ACHN (cell line): ENCODE measurements at regions not wholly inside any gene's neighbourhood (a gene's known extent, or its start where the extent isn't known, plus 50 kb on each side); places are given as distances from the start of the nearest gene placed in this dataset.
"Not testable (repeated sequence)": the region's sequence is repeated elsewhere in the genome, so short reads cannot be mapped to it uniquely, and the experiment has no call there.

Experiments
- DNase-seq: peaks from one replicate; pipeline ENCODE4 v3.0.0-alpha.2; 2015
- in situ Hi-C: cut with HindIII; loops from 2 replicates; pipeline ENCODE4 v1.10.0; 2017; ENCODE audit warnings: low sequenced_read_pairs, low pct_ligation_motif_present, low pct_unique_long_range_greater_than_20kb

- in situ Hi-C loops = no loop called here
- no peak for DNase-seq
These were observed 99.4 kb upstream of the BCL6 start for GRCh38 chr3:187844708-187845107.

- in situ Hi-C loops = no loop called here
- no peak for DNase-seq
These were observed 100.6 kb upstream of the BCL6 start for GRCh38 chr3:187845826-187846225.

- in situ Hi-C loops = no loop called here
- DNase-seq = no peak
These were observed 103.1 kb upstream of the BCL6 start for GRCh38 chr3:187848401-187848800.

GRCh38 chr3:187849016-187849654, 103.9 kb upstream of the BCL6 start:
- in situ Hi-C loops = no loop called here
- no peak for DNase-seq

GRCh38 chr3:187850258-187850921, 105.1 kb upstream of the BCL6 start:
- in situ Hi-C loops = no loop called here
- no peak for DNase-seq

GRCh38 chr3:187852842-187853730, 107.8 kb upstream of the BCL6 start:
- in situ Hi-C loops = no loop called here
- DNase-seq = no peak

- no peak for DNase-seq
- in situ Hi-C loops = no loop called here
These were observed 109.9 kb upstream of the BCL6 start for GRCh38 chr3:187855131-187855530.

- no peak for DNase-seq
- in situ Hi-C loops = no loop called here
These were observed 111.3 kb upstream of the BCL6 start for GRCh38 chr3:187856555-187856954.

GRCh38 chr3:187858041-187858440, 112.8 kb upstream of the BCL6 start:
- no peak for DNase-seq

GRCh38 chr3:187858711-187859110, 113.4 kb upstream of the BCL6 start:
- in situ Hi-C loops = no loop called here
- DNase-seq = no peak

More at GRCh38 chr3:187858041-187858440, 112.8 kb upstream of the BCL6 start:
- in situ Hi-C loops = no loop called here

GRCh38 chr3:187862701-187863277, 117.5 kb upstream of the BCL6 start:
- DNase-seq, in situ Hi-C loops: not testable (repeated sequence)

GRCh38 chr3:187870360-187871203, 125.3 kb upstream of the BCL6 start:
- DNase-seq = no peak
- in situ Hi-C loops = no loop called here

GRCh38 chr3:187871204-187871591, 125.9 kb upstream of the BCL6 start:
- DNase-seq = no peak
- in situ Hi-C loops = no loop called here

GRCh38 chr3:187871848-187872247, 126.6 kb upstream of the BCL6 start:
- in situ Hi-C loops = no loop called here
- no peak for DNase-seq

GRCh38 chr3:187873843-187874242, 128.6 kb upstream of the BCL6 start:
- in situ Hi-C loops = no loop called here
- DNase-seq = no peak

GRCh38 chr3:187875863-187876262, 130.6 kb upstream of the BCL6 start:
- in situ Hi-C loops = no loop called here
- no peak for DNase-seq

- in situ Hi-C loops = no loop called here
- DNase-seq = peak; percentile 36
These were observed 133.7 kb upstream of the BCL6 start for GRCh38 chr3:187878772-187879518.

GRCh38 chr3:187880441-187880840, 135.2 kb upstream of the BCL6 start:
- in situ Hi-C loops = no loop called here
- DNase-seq = no peak
